ENCODE measurements at regions not wholly inside any gene's neighbourhood (a gene's known extent, or its start where the extent isn't known, plus 50 kb on each side); places are given as distances from the start of the nearest gene placed in this dataset.

DNA sequence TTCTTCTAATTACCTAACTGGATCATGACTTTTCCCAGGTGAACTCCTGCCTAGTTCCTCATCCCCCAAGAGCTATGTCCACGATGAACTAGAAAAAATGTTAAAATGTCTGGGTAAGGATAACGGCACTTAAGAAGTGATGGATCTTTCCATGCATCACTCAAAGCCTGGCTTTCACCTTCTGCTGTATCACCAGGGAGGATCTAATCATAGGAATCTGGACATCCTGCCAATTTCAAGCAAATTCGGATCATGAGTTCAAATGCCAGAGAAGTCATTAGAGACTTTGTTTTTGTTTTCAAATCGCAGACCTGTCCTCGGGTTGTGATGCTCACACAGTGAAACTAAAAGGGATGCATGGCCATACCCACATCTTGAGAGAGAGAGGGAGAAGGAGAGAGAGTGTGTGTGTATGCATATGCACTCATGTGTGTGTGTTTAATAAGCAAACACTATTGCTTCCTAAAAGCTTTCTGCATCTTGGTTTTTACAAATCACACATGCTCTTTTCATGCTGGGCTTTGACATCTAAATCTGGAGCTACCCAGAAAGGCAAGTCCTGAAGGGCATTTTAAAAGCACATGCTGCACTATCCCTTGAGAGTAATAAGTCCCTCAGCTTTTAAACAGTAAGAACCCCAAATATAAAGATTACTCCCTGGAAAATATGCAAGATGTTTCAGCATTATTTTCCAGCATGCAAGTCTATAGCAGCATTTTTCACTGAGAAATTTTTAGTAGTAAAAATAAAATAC is 524.6 kb upstream of the NOX3 start:
- no peak for DNase-seq
- H3K27me3 Mint-ChIP-seq (ENCODE audit: insufficient read depth) = peaks cover 1% of the 10 kb centered on the region; the same call in 1 of the 2 replicates
- TF ChIP-seq, protein P1, sequence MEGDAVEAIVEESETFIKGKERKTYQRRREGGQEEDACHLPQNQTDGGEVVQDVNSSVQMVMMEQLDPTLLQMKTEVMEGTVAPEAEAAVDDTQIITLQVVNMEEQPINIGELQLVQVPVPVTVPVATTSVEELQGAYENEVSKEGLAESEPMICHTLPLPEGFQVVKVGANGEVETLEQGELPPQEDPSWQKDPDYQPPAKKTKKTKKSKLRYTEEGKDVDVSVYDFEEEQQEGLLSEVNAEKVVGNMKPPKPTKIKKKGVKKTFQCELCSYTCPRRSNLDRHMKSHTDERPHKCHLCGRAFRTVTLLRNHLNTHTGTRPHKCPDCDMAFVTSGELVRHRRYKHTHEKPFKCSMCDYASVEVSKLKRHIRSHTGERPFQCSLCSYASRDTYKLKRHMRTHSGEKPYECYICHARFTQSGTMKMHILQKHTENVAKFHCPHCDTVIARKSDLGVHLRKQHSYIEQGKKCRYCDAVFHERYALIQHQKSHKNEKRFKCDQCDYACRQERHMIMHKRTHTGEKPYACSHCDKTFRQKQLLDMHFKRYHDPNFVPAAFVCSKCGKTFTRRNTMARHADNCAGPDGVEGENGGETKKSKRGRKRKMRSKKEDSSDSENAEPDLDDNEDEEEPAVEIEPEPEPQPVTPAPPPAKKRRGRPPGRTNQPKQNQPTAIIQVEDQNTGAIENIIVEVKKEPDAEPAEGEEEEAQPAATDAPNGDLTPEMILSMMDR (IDR thresholded peaks at IDR 0.05) = no peak
- H3K27ac Mint-ChIP-seq = no peak overlapping the region
- no peaks in the 10 kb centered on the region for H3K36me3 Mint-ChIP-seq (ENCODE audit: low read depth)
- no peak overlapping the region for H3K4me3 Mint-ChIP-seq
- no peaks in the 10 kb centered on the region for H3K9me3 Mint-ChIP-seq
- no peaks in the 10 kb centered on the region for H3K4me1 Mint-ChIP-seq (ENCODE audit: low read depth)

DNA sequence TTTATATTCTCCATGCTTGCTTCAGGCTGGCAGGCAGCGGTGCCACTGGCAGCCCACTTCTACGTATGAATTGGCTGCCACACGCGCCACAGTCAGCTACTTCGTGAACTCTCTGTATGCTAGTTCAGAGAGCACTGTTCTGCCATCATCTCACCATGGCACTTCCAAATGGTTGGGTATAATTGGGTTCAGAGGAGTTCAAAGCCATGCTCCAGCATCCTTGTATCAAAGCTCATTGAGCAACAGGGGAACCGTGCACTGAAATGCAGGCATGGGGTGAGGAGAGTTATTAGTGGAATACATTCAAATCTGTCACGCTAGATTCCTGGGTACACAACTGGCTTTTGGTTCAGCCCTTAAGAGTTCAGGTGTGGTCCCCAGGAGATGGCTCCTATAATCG is 519.9 kb upstream of the NOX3 start:
- H3K4me1 Mint-ChIP-seq (ENCODE audit: low read depth) = no peaks in the 10 kb centered on the region
- TF ChIP-seq, protein P1 (IDR thresholded peaks at IDR 0.05) = no peak
- no peaks in the 10 kb centered on the region for H3K9me3 Mint-ChIP-seq
- no peak overlapping the region for H3K27ac Mint-ChIP-seq
- H3K4me3 Mint-ChIP-seq = no peak overlapping the region
- DNase-seq = no peak
- H3K27me3 Mint-ChIP-seq (ENCODE audit: insufficient read depth) = peaks cover 4% of the 10 kb centered on the region
- no peaks in the 10 kb centered on the region for H3K36me3 Mint-ChIP-seq (ENCODE audit: low read depth)

DNA sequence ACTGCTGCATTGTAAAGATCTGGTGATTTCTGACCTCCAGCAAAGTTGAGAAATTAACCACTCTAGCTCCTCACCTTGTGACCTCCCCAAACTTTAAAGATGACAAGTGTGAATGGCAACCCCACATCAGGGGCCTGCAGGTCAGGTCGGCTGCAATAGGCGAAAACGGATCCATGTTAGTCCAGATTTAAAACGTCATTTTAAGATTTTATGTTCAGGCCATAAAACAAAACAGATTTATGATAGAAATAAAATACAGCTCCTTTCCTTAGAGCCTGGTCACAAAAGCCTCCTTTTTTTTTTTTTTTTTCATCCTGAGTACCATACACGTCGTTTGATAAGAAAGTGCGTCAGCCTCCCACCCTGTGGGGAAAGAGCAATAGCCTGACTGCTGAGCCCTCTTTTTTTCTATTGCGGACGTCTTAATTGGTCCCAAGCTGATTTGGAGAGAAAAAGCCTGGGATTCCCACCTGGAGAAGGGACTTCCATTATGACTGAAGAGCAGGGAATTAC is 519.2 kb upstream of the NOX3 start:
- no peak for DNase-seq

DNA sequence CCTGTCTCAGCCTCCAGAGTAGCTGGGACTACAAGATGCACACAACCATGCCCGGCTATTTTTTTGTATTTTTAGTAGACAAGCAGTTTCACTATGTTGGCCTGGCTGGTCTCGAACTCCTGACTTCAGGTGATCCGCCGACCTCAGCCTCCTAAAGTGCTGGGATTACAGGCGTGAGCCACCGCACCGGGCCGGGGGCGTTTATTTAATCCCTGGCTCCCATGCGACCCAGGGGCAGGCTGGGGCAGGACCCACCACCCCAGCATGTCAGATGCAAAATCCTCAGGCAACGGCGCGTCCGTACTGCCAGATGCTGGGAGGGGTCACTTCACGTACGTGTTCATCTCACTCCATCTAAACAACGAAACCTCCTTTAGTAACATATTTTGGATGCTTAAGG is 518.7 kb upstream of the NOX3 start:
- H3K36me3 Mint-ChIP-seq (ENCODE audit: low read depth) = no peaks in the 10 kb centered on the region

More for the DNA sequence above, 519.2 kb upstream of the NOX3 start:
- H3K4me1 Mint-ChIP-seq (ENCODE audit: low read depth) = no peaks in the 10 kb centered on the region
- no peaks in the 10 kb centered on the region for H3K36me3 Mint-ChIP-seq (ENCODE audit: low read depth)
- H3K9me3 Mint-ChIP-seq = no peaks in the 10 kb centered on the region
- no peak overlapping the region for H3K4me3 Mint-ChIP-seq
- no peak overlapping the region for H3K27ac Mint-ChIP-seq
- TF ChIP-seq, protein P1 (IDR thresholded peaks at IDR 0.05) = no peak
- peaks cover 4% of the 10 kb centered on the region for H3K27me3 Mint-ChIP-seq (ENCODE audit: insufficient read depth)

DNA sequence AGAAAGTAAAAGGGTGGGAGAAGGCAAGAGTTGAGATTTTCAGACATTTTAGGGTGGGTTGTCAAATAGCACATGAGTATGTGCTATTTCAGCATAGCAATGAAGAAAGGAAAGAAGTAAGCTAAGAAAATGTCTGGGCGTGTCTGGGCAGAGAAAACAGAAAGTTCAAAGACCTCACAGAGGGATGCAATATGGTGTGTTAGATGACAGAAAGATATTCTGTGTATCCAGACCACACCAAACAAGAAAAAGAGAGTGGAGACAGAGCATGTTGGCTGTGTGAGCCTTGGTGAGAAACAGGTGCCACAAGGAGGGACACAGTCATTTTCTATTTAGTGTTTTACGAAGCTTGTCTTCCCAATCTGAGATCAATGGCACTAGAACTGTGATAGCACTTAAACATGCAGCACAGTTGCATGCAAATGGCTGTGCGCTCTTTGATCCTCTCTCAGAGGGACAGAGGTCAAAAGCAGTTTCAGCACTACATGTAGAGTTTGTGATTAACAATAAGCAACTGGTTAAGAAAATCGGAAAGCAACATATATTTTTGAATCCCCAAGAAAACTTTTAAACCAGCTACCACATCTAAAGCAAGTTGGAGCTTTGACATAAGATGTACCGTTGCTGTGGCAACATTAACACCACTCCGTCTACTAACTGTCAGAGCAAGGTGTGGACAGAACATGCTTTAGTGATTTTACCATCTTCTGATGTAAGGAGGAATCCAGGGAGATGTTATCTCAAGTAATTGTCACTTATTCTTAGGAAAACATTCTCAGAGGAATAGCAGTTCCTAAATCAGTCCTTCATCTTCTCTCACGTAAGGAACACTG is 515.5 kb upstream of the NOX3 start:
- TF ChIP-seq, protein P1 (IDR thresholded peaks at IDR 0.05) = no peak
- no peak for DNase-seq
- Mint-ChIP-seq H3K27me3 (ENCODE audit: insufficient read depth) (peaks cover 3% of the 10 kb centered on the region), H3K4me3 (no peak overlapping the region), H3K27ac (no peak overlapping the region), H3K9me3 (no peaks in the 10 kb centered on the region), H3K36me3 (ENCODE audit: low read depth) (no peaks in the 10 kb centered on the region), H3K4me1 (ENCODE audit: low read depth) (no peaks in the 10 kb centered on the region)

More for the DNA sequence above, 518.7 kb upstream of the NOX3 start:
- DNase-seq = no peak
- Mint-ChIP-seq H3K27me3 (ENCODE audit: insufficient read depth) (peaks cover 4% of the 10 kb centered on the region), H3K27ac (no peak overlapping the region), H3K9me3 (no peaks in the 10 kb centered on the region), H3K4me1 (ENCODE audit: low read depth) (no peaks in the 10 kb centered on the region), H3K4me3 (no peak overlapping the region)
- TF ChIP-seq, protein P1 (IDR thresholded peaks at IDR 0.05) = no peak

Measured in HFFc6 (cell line).